SKM-1 (cell line): ENCODE measurements at regions not wholly inside any gene's neighbourhood (a gene's known extent, or its start where the extent isn't known, plus 50 kb on each side); places are given as distances from the start of the nearest gene placed in this dataset.

ENCODE experiments used
- DNase-seq: peaks from one replicate; lab custom pipeline; 2025; ENCODE audit not compliant: unreplicated experiment; lab: John Stamatoyannopoulos, UW

- no peak for DNase-seq
Measured at GRCh38 chr4:38538517-38538916, 125.5 kb upstream of the KLF3 start.

GRCh38 chr4:38539501-38539900, 124.5 kb upstream of the KLF3 start:
- DNase-seq = no peak

GRCh38 chr4:38547052-38547451, 116.9 kb upstream of the KLF3 start:
- no peak for DNase-seq

GRCh38 chr4:38548256-38548655, 115.7 kb upstream of the KLF3 start:
- no peak for DNase-seq

- no peak for DNase-seq
Measured at GRCh38 chr4:38559374-38559773, 104.6 kb upstream of the KLF3 start.

GRCh38 chr4:38560340-38560739, 103.7 kb upstream of the KLF3 start:
- DNase-seq = no peak

- no peak for DNase-seq
Measured at GRCh38 chr4:38560768-38561558, 103.0 kb upstream of the KLF3 start.

- DNase-seq = peak; percentile 11
Measured at GRCh38 chr4:38562751-38563198, 101.2 kb upstream of the KLF3 start.

- DNase-seq = no peak
Measured at GRCh38 chr4:38563707-38564495, 100.1 kb upstream of the KLF3 start.

- DNase-seq = no peak
Measured at GRCh38 chr4:38565271-38566199, 98.5 kb upstream of the KLF3 start.

GRCh38 chr4:38566806-38567398, 97.1 kb upstream of the KLF3 start:
- no peak for DNase-seq

- no peak for DNase-seq
Measured at GRCh38 chr4:38567457-38567856, 96.5 kb upstream of the KLF3 start.

GRCh38 chr4:38568768-38569167, 95.2 kb upstream of the KLF3 start:
- DNase-seq = no peak

GRCh38 chr4:38570647-38571276, 93.2 kb upstream of the KLF3 start:
- no peak for DNase-seq

- DNase-seq = no peak
Measured at GRCh38 chr4:38572793-38573192, 91.2 kb upstream of the KLF3 start.

GRCh38 chr4:38574559-38575333, 89.3 kb upstream of the KLF3 start:
- DNase-seq = no peak

- no peak for DNase-seq
Measured at GRCh38 chr4:38576767-38577166, 87.2 kb upstream of the KLF3 start.

- DNase-seq = no peak
Measured at GRCh38 chr4:38577462-38577861, 86.5 kb upstream of the KLF3 start.

GRCh38 chr4:38581426-38582106, 82.4 kb upstream of the KLF3 start:
- DNase-seq = no peak
